ENCODE measurements at regions not wholly inside any gene's neighbourhood (a gene's known extent, or its start where the extent isn't known, plus 50 kb on each side); places are given as distances from the start of the nearest gene placed in this dataset.

DNA sequence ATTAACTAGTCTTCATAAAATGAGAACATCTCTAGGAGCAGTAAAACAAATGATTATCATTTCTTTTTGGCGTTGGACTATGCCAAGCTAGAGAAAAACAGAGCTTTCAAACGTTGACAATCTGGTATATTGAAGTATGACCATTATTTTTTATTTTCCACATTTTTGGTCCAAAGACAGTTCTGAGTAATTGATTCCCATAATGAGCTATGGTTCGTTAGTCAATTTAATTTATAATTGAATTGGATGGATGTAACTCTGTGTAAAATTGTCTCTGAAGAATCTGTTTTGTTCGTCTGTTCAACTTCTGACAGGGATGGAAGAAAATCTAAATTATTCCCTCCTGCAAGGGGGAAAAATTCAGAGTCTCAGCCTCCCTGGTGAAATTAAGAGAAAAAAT, 234.5 kb downstream of the LMO4 start:
- DNase-seq (ENCODE audit: insufficient read length, low spot score) (no peak), FAIRE-seq (no peak)
- TF ChIP-seq POU2F2 (IDR thresholded peaks at IDR 0.05; ENCODE audit: low read depth, low read length): no peak
- TF ChIP-seq PAX5 (IDR thresholded peaks at IDR 0.05; ENCODE audit: insufficient read depth, low read length, severe bottlenecking): no peak
- no peak for TF ChIP-seq TAF1 (IDR thresholded peaks at IDR 0.05; ENCODE audit: low read depth, low read length)
- TF ChIP-seq SPI1 (IDR thresholded peaks at IDR 0.05; ENCODE audit: low read depth, low read length): no peak
- TF ChIP-seq POLR2AphosphoS5 (IDR thresholded peaks at IDR 0.05; ENCODE audit: low read depth, low read length): no peak
- no peak for TF ChIP-seq POLR2A (IDR thresholded peaks at IDR 0.05; ENCODE audit: low read depth, low read length)

DNA sequence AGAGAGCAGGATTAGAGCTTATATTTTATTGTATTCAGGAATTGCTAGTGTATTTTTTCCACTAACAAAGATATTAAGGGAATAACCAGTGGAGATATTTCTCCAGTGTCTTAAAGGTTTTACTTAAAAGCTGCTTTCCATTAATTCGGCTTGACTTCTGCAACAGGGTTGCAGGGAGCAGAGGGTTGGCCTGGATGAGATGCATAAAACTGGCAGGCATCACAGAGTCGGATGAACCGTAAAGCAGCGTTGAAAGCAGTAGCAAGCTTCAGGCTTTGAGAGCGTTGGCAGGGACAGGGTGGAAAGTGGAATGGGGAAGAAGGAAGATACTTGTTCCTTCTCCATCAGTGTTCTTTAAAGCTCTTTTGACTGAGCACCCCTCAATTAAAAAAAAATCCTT, 237.2 kb downstream of the LMO4 start:
- FAIRE-seq (no peak), DNase-seq (ENCODE audit: insufficient read length, low spot score) (no peak)
- TF ChIP-seq POU2F2 (IDR thresholded peaks at IDR 0.05; ENCODE audit: low read depth, low read length): no peak
- no peak for TF ChIP-seq POLR2A (IDR thresholded peaks at IDR 0.05; ENCODE audit: low read depth, low read length)
- no peak for TF ChIP-seq POLR2AphosphoS5 (IDR thresholded peaks at IDR 0.05; ENCODE audit: low read depth, low read length)
- no peak for TF ChIP-seq SPI1 (IDR thresholded peaks at IDR 0.05; ENCODE audit: low read depth, low read length)

DNA sequence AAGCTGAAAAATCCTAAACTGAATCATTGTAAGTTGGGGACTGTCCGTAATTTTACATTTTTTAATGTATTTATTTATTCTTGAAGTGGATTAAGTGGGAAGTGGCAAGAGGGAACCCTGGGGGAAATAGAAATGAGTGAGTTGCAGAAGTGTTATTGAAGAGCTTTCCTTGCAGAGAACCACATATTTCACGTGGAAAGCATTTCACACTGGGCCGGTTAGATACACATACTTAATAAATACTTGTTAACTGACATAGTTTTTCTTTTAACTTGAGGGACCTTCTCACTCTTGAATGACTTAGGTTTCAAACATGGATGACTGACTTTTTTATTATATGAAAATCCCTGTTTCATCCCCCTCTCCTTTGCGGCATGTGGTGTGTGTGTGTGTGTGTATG, 239.3 kb downstream of the LMO4 start:
- DNase-seq (ENCODE audit: insufficient read length, low spot score) (no peak), FAIRE-seq (no peak)
- no peak for TF ChIP-seq POU2F2 (IDR thresholded peaks at IDR 0.05; ENCODE audit: low read depth, low read length)
- no peak for TF ChIP-seq POLR2AphosphoS5 (IDR thresholded peaks at IDR 0.05; ENCODE audit: low read depth, low read length)
- TF ChIP-seq SPI1 (IDR thresholded peaks at IDR 0.05; ENCODE audit: low read depth, low read length): no peak
- TF ChIP-seq TAF1 (IDR thresholded peaks at IDR 0.05; ENCODE audit: low read depth, low read length): no peak
- no peak for TF ChIP-seq POLR2A (IDR thresholded peaks at IDR 0.05; ENCODE audit: low read depth, low read length)
- TF ChIP-seq PAX5 (IDR thresholded peaks at IDR 0.05; ENCODE audit: insufficient read depth, low read length, severe bottlenecking): no peak

DNA sequence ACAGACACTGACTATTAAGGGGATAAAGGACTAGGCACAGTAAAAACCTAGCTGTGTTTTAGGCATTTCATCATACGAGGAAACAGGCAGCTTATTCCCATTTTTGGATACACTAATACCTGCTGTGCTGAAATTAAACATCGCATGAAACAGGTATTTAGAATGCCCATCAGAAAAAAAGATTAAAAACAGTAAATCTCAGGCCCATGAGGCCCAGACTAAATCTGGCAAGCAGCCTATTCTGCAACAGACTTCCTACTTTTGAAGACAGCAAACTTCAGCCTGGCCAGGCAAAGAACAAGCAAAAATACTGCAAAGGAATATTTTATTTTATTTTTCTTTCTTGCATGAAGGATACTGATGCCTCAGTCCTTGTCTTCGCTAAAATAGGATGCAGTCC, 240.2 kb downstream of the LMO4 start:
- FAIRE-seq: no peak
- DNase-seq (ENCODE audit: insufficient read length, low spot score): no peak
- TF ChIP-seq POLR2AphosphoS5 (IDR thresholded peaks at IDR 0.05; ENCODE audit: low read depth, low read length) (no peak), TAF1 (IDR thresholded peaks at IDR 0.05; ENCODE audit: low read depth, low read length) (no peak), POLR2A (IDR thresholded peaks at IDR 0.05; ENCODE audit: low read depth, low read length) (no peak), POU2F2 (IDR thresholded peaks at IDR 0.05; ENCODE audit: low read depth, low read length) (no peak), PAX5 (IDR thresholded peaks at IDR 0.05; ENCODE audit: insufficient read depth, low read length, severe bottlenecking) (no peak)

DNA sequence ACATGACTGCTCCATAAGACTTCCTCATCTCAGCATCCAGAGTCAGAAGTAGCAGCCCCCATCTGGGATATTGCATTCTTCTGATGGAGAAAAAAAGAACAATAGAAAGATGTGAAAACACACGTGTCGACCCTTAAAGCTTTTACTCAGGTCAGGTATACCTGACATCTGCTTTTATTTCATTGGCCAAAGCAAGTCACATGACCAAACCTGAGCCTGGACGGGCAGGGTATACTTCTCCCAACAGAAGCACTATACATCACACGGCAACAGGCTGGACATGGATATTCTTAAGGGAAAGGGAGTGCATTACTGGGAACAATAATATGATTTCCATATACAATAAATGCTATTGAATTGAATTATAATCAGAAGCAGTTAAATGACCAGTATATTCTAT, 243.3 kb downstream of the LMO4 start:
- DNase-seq (ENCODE audit: insufficient read length, low spot score) (no peak), FAIRE-seq (no peak)
- TF ChIP-seq POLR2A (IDR thresholded peaks at IDR 0.05; ENCODE audit: low read depth, low read length) (no peak), PAX5 (IDR thresholded peaks at IDR 0.05; ENCODE audit: insufficient read depth, low read length, severe bottlenecking) (no peak), SPI1 (IDR thresholded peaks at IDR 0.05; ENCODE audit: low read depth, low read length) (no peak), POLR2AphosphoS5 (IDR thresholded peaks at IDR 0.05; ENCODE audit: low read depth, low read length) (no peak), POU2F2 (IDR thresholded peaks at IDR 0.05; ENCODE audit: low read depth, low read length) (no peak), TAF1 (IDR thresholded peaks at IDR 0.05; ENCODE audit: low read depth, low read length) (no peak)

DNA sequence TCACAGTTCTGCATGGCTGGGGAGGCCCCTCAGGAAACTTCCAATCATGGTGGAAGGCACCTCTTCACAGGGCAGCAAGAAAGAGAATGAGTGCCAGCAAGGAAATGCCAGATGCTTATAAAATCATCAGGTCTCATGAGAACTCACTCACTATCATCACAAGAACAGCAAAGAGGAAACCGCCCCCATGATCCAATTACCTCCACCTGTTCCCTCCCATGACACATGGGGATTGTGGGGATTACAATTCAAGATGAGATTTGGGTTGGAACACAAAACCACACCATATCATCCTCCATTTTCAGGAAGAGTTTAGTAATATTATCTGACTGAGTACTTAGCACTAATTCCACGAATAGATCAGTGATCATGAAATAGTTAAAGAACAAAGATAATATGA, 244.2 kb downstream of the LMO4 start:
- no peak for DNase-seq (ENCODE audit: insufficient read length, low spot score)
- no peak for TF ChIP-seq POU2F2 (IDR thresholded peaks at IDR 0.05; ENCODE audit: low read depth, low read length)
- TF ChIP-seq POLR2AphosphoS5 (IDR thresholded peaks at IDR 0.05; ENCODE audit: low read depth, low read length): no peak
- TF ChIP-seq POLR2A (IDR thresholded peaks at IDR 0.05; ENCODE audit: low read depth, low read length): no peak
- no peak for FAIRE-seq

DNA sequence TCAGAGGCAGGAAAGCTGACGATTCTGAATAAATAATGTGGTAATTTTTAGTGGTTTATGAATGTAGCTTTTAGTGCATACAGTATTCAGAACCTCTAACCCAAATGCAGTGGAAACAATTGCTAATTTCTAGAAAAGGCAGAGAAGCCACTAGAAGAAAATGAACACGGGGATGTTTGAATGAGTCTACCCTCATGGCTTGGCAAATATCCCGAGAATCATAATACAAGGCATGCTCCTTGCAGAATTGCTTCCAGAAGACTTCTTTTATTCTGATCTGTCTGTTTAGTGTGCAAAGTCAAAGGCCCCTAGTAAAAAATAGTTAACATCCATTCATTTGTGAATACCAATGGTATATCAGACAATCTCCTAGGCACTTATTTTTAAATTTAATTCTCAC, 246.8 kb downstream of the LMO4 start:
- FAIRE-seq (no peak), DNase-seq (ENCODE audit: insufficient read length, low spot score) (no peak)
- TF ChIP-seq POLR2AphosphoS5 (IDR thresholded peaks at IDR 0.05; ENCODE audit: low read depth, low read length) (no peak), POU2F2 (IDR thresholded peaks at IDR 0.05; ENCODE audit: low read depth, low read length) (no peak), SPI1 (IDR thresholded peaks at IDR 0.05; ENCODE audit: low read depth, low read length) (no peak), POLR2A (IDR thresholded peaks at IDR 0.05; ENCODE audit: low read depth, low read length) (no peak), TAF1 (IDR thresholded peaks at IDR 0.05; ENCODE audit: low read depth, low read length) (no peak), PAX5 (IDR thresholded peaks at IDR 0.05; ENCODE audit: insufficient read depth, low read length, severe bottlenecking) (no peak)

DNA sequence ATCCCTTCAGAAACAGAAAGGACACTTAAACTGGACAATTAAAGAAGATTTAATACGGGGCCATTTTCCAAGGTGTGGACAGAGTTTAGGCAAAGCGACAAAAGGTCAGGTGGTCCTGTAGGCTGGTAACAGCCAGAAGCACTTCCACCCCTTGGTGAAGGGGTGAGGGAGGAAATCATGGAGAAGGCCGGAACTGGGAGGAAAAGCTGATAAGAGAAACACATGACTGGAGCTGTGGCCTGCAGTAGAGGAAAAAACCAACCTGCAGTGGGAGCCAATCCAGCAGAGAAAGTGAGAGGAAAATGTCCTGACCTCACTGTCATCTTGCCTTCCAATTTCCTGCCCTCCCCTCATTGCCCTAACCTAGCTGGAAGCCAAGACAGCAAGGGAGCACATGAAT, 249.8 kb downstream of the LMO4 start:
- DNase-seq (ENCODE audit: insufficient read length, low spot score) (no peak), FAIRE-seq (no peak)
- no peak for TF ChIP-seq POU2F2 (IDR thresholded peaks at IDR 0.05; ENCODE audit: low read depth, low read length)

DNA sequence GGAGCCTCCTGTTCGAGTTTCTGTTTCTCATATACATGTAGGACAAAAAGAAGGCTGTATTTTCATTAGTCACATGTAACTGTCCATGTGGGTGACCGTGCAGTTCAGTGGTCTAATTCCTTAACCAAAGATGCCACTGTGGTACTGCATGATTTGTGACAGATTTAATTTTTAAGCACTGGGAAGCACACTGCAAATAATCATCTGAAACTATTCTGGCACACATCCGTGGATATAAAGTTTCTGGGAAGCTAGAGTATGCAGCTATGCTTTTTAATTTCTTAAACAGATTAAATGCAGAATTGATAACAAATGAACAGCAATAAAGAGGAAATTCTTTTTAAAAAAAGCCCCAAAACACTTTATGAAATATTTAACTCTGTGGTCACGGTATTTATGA, 254.8 kb downstream of the LMO4 start:
- FAIRE-seq: no peak
- no peak for DNase-seq (ENCODE audit: insufficient read length, low spot score)
- no peak for TF ChIP-seq POLR2A (IDR thresholded peaks at IDR 0.05; ENCODE audit: low read depth, low read length)

DNA sequence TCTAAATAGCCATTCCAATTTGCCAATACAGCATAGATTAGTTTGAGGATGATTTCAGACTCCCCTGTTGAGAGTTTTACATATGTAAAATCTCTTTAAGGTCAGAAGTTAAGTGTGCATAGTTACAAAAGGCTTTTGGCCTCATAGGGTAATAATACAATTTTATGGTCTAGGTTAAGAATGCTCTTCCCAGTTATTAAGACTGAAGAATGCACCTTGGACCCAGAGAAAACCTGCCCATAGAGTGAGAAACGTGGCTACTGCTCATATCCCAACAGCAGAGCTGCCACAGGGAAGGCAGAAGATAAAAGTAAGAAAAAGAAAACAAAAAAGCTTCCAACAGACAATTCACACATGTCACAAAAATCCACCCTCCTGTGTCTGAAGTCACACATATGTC, 255.9 kb downstream of the LMO4 start:
- FAIRE-seq (no peak), DNase-seq (ENCODE audit: insufficient read length, low spot score) (no peak)
- TF ChIP-seq POLR2AphosphoS5 (IDR thresholded peaks at IDR 0.05; ENCODE audit: low read depth, low read length): no peak
- TF ChIP-seq POLR2A (IDR thresholded peaks at IDR 0.05; ENCODE audit: low read depth, low read length): no peak
- no peak for TF ChIP-seq TAF1 (IDR thresholded peaks at IDR 0.05; ENCODE audit: low read depth, low read length)
- no peak for TF ChIP-seq POU2F2 (IDR thresholded peaks at IDR 0.05; ENCODE audit: low read depth, low read length)
- TF ChIP-seq PAX5 (IDR thresholded peaks at IDR 0.05; ENCODE audit: insufficient read depth, low read length, severe bottlenecking): no peak

DNA sequence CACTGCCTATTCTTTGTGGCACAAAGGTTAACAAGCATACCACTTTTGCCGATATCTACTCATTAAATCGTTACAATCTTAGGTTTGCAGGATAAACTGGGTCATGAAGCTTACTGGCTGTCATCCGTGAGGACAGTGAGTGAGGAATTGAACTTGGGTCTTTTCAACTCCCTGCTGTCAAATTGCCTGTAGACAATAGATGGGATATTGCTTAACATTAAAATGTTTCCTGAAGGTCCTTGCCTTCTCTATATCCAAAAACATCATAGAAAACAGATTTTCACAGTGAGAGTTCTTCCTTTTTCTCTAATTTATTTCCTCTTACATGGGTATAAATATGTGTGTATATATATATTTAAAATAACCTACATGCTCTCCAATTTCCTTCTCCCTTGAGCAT, 257.8 kb downstream of the LMO4 start:
- FAIRE-seq: no peak
- no peak for DNase-seq (ENCODE audit: insufficient read length, low spot score)
- no peak for TF ChIP-seq POLR2AphosphoS5 (IDR thresholded peaks at IDR 0.05; ENCODE audit: low read depth, low read length)
- no peak for TF ChIP-seq POLR2A (IDR thresholded peaks at IDR 0.05; ENCODE audit: low read depth, low read length)
- no peak for TF ChIP-seq PAX5 (IDR thresholded peaks at IDR 0.05; ENCODE audit: insufficient read depth, low read length, severe bottlenecking)
